Glutamatergic neuron (in vitro differentiated cells): ENCODE measurements at regions not wholly inside any gene's neighbourhood (a gene's known extent, or its start where the extent isn't known, plus 50 kb on each side); places are given as distances from the start of the nearest gene placed in this dataset.

Experiments used
- DNase-seq: peaks from one replicate; pipeline ENCODE4 v3.0.0; 2022
- H3K27ac Mint-ChIP-seq: one replicate; pipeline ENCODE4 v1.8.0; 2020; ENCODE audit warnings: mild to moderate bottlenecking, mixed read lengths, inconsistent platforms; ENCODE audit not compliant: unreplicated experiment
- H3K27me3 Mint-ChIP-seq: one replicate; pipeline ENCODE4 v1.8.0; 2020; ENCODE audit warnings: mild to moderate bottlenecking, moderate library complexity, mixed read lengths, inconsistent platforms; ENCODE audit not compliant: unreplicated experiment
- H3K36me3 Mint-ChIP-seq: one replicate; pipeline ENCODE4 v1.8.0; 2020; ENCODE audit warnings: mild to moderate bottlenecking, mixed read lengths, inconsistent platforms; ENCODE audit not compliant: unreplicated experiment
- H3K4me1 Mint-ChIP-seq: one replicate; pipeline ENCODE4 v1.8.0; 2020; ENCODE audit warnings: mild to moderate bottlenecking, low read depth, mixed read lengths, inconsistent platforms; ENCODE audit not compliant: unreplicated experiment
- H3K4me3 Mint-ChIP-seq: one replicate; pipeline ENCODE4 v1.8.0; 2020; ENCODE audit warnings: mild to moderate bottlenecking, mixed read lengths, inconsistent platforms; ENCODE audit not compliant: unreplicated experiment
- H3K9me3 Mint-ChIP-seq: one replicate; pipeline ENCODE4 v1.8.0; 2020; ENCODE audit warnings: mild to moderate bottlenecking, moderate library complexity, mixed read lengths, inconsistent platforms; ENCODE audit not compliant: unreplicated experiment
- TF ChIP-seq, protein P1 (sequence below): fragments of 200-600 bp; sonication (generic); IDR thresholded peaks from one replicate; pipeline ENCODE4 v1.5.0; 2021; ENCODE audit not compliant: partially characterized antibody, unreplicated experiment

DNA sequence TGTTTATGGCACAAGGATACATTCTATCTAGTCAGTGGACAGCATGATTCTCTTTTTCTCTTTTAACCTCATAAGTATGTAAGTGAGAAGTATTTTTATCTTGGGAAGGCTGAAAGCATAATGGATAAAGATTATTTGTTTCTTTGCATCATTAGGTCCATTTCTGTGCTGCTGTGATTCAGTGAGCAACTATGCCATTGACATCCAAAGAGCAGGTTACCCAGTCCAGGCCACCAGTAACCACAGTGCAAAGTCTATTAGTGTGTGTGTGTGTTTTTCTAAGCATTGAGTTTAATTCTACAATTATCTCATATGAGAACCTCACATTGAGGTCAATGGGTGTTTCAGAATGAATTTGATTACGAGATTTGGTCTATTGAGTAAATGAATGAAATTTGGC is 158.8 kb upstream of the DACH1 start:
- Mint-ChIP-seq H3K27ac (no peak overlapping the region), H3K4me1 (no peaks in the 10 kb centered on the region), H3K27me3 (peaks cover under 1% of the 10 kb centered on the region), H3K36me3 (peaks cover 18% of the 10 kb centered on the region), H3K9me3 (peaks cover 7% of the 10 kb centered on the region), H3K4me3 (no peak overlapping the region)
- TF ChIP-seq, protein P1, sequence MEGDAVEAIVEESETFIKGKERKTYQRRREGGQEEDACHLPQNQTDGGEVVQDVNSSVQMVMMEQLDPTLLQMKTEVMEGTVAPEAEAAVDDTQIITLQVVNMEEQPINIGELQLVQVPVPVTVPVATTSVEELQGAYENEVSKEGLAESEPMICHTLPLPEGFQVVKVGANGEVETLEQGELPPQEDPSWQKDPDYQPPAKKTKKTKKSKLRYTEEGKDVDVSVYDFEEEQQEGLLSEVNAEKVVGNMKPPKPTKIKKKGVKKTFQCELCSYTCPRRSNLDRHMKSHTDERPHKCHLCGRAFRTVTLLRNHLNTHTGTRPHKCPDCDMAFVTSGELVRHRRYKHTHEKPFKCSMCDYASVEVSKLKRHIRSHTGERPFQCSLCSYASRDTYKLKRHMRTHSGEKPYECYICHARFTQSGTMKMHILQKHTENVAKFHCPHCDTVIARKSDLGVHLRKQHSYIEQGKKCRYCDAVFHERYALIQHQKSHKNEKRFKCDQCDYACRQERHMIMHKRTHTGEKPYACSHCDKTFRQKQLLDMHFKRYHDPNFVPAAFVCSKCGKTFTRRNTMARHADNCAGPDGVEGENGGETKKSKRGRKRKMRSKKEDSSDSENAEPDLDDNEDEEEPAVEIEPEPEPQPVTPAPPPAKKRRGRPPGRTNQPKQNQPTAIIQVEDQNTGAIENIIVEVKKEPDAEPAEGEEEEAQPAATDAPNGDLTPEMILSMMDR, result no peak
- no peak for DNase-seq

DNA sequence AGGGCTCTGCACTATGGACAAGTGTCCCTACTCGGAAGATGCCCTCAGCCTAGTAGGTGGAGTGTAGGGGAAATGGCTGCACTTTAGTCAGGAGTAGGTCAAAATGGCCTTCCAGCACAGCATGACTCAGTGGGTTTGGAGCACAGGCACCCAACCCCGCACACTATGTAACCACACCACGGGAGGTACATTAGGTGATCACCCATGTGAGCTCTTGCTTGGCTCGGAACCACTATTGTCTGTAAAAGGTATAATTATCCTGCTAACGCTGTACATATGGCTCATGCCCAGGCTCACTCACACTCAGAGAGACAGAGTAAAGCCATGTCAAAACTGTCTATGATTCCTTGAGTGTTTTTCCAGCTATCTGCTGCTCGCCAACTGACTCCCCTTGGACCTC is 156.9 kb upstream of the DACH1 start:
- H3K4me3 Mint-ChIP-seq, result no peak overlapping the region
- no peaks in the 10 kb centered on the region for H3K9me3 Mint-ChIP-seq
- no peak for DNase-seq

GRCh38 chr13:72005455-72005854 is 138.5 kb upstream of the DACH1 start:
- Mint-ChIP-seq H3K27me3 (no peaks in the 10 kb centered on the region), H3K4me3 (no peak overlapping the region), H3K9me3 (no peaks in the 10 kb centered on the region), H3K4me1 (no peaks in the 10 kb centered on the region), H3K27ac (no peak overlapping the region), H3K36me3 (peaks cover 5% of the 10 kb centered on the region)
- DNase-seq, result no peak
- TF ChIP-seq, protein P1, result no peak

More for the DNA sequence above, 156.9 kb upstream of the DACH1 start:
- peaks cover 2% of the 10 kb centered on the region for H3K27me3 Mint-ChIP-seq
- no peaks in the 10 kb centered on the region for H3K4me1 Mint-ChIP-seq
- TF ChIP-seq, protein P1, result no peak
- peaks cover 8% of the 10 kb centered on the region for H3K36me3 Mint-ChIP-seq
- no peak overlapping the region for H3K27ac Mint-ChIP-seq

DNA sequence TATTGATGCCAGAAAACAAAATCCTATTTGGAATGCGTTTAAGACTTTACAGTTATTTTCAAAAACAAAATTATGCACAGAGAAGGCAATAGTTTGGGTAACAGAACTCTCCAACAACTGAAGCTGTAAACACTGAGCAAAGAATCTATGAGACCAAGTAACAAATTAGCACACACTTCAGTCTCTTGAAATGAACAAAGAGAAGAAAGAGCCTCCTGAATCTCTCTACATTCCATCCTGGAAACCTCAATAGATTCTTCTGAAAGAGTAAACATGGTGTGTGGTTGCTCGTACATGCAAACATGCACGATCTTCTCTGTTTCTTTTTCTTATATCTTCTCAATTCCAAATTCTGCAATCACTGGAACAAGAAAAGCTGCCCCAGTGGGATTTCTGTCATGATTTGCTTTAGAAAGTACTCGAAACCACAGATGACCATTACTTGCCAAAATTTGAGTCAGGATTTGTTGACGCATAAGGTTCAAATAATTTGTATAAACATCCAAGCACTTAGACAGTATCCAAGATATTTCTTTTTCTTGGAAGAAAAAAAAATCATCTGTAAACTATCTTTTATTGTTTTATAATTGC is 137.9 kb upstream of the DACH1 start:
- Mint-ChIP-seq H3K9me3 (no peaks in the 10 kb centered on the region), H3K36me3 (peaks cover 5% of the 10 kb centered on the region), H3K27ac (no peak overlapping the region), H3K27me3 (no peaks in the 10 kb centered on the region), H3K4me1 (no peaks in the 10 kb centered on the region), H3K4me3 (no peak overlapping the region)
- TF ChIP-seq, protein P1, result no peak
- no peak for DNase-seq

- Mint-ChIP-seq H3K27ac (no peak overlapping the region), H3K27me3 (no peaks in the 10 kb centered on the region), H3K4me3 (no peak overlapping the region), H3K36me3 (peaks cover 6% of the 10 kb centered on the region), H3K9me3 (no peaks in the 10 kb centered on the region), H3K4me1 (no peaks in the 10 kb centered on the region)
- no peak for DNase-seq
- TF ChIP-seq, protein P1, result no peak
Observed at GRCh38 chr13:72004246-72004645, 137.2 kb upstream of the DACH1 start.
